ENCODE measurements at regions not wholly inside any gene's neighbourhood (a gene's known extent, or its start where the extent isn't known, plus 50 kb on each side); places are given as distances from the start of the nearest gene placed in this dataset.
A peak's percentile ranks its signal among the peaks of the same experiment; 100 is the strongest.

DNA sequence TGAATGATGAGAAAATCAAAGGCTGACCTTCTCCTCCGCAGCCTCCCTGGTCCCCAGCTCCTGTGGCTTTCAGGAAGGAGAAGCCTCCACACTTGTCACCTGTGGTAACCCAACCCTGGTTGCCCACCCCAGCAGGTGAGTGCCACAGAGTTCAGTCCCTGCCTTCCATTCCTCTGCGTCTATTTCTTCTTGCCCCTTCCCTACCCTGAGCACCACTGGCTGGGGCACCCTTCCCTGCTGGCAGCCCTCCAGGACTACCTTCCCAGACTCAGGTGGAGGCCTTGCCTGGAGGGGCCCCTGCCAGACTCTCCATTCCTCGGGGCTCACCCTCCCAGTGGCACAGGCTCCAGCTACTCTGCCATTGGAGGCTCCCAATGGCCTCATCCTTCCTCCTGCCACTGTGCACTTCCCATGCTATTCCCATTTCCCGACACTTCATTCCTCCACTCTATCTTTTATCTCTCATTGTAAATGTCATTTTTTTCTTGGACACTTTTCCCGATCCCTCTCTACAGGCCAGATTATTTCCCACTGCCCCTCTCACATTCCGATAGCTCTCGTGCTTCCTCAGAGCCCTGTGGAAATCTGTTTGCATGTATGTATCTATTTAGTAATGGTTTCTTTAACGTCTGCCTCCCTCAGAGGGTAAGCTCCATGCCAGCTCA lies 90.6 kb upstream of the PCBD1 start:
- Histone ChIP-seq H3K27ac (no peak overlapping the region), H3K36me3 (no peaks in the 10 kb centered on the region), H3K9me3 (no peaks in the 10 kb centered on the region), H3K4me3 (no peak overlapping the region), H3K27me3 (no peaks in the 10 kb centered on the region), H3K4me1 (no peaks in the 10 kb centered on the region)
- no peak for TF ChIP-seq POLR2A (IDR thresholded peaks at IDR 0.05)
- TF ChIP-seq, protein P1, sequence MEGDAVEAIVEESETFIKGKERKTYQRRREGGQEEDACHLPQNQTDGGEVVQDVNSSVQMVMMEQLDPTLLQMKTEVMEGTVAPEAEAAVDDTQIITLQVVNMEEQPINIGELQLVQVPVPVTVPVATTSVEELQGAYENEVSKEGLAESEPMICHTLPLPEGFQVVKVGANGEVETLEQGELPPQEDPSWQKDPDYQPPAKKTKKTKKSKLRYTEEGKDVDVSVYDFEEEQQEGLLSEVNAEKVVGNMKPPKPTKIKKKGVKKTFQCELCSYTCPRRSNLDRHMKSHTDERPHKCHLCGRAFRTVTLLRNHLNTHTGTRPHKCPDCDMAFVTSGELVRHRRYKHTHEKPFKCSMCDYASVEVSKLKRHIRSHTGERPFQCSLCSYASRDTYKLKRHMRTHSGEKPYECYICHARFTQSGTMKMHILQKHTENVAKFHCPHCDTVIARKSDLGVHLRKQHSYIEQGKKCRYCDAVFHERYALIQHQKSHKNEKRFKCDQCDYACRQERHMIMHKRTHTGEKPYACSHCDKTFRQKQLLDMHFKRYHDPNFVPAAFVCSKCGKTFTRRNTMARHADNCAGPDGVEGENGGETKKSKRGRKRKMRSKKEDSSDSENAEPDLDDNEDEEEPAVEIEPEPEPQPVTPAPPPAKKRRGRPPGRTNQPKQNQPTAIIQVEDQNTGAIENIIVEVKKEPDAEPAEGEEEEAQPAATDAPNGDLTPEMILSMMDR (IDR thresholded peaks at IDR 0.05), result no peak
- peak in 1 of 3 donors; percentile 34 for DNase-seq

DNA sequence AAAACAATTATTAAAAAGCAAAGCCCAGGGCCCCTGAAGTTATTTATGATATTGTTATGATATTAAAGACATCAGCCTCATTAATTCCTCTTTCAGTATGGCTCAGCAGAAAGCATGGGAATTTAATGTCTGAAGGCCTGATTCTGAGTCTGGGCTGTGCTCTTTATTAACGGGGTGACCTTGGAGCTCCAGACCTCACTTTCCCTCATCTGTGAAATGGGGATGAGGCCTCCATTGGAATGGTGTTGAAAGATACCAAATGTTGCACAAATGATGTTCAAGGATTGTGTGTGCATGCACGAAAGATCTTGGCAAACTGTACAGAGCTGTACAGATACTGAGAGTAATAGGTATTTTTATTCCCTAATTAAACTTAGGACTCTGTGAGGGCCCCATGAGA lies 92.3 kb upstream of the PCBD1 start:
- no peak for DNase-seq
- Histone ChIP-seq H3K27ac (no peak overlapping the region), H3K36me3 (no peaks in the 10 kb centered on the region), H3K4me3 (no peak overlapping the region), H3K9me3 (no peaks in the 10 kb centered on the region), H3K27me3 (no peaks in the 10 kb centered on the region), H3K4me1 (no peaks in the 10 kb centered on the region)
- TF ChIP-seq, protein P1 (IDR thresholded peaks at IDR 0.05), result no peak
- no peak for TF ChIP-seq POLR2A (IDR thresholded peaks at IDR 0.05)

DNA sequence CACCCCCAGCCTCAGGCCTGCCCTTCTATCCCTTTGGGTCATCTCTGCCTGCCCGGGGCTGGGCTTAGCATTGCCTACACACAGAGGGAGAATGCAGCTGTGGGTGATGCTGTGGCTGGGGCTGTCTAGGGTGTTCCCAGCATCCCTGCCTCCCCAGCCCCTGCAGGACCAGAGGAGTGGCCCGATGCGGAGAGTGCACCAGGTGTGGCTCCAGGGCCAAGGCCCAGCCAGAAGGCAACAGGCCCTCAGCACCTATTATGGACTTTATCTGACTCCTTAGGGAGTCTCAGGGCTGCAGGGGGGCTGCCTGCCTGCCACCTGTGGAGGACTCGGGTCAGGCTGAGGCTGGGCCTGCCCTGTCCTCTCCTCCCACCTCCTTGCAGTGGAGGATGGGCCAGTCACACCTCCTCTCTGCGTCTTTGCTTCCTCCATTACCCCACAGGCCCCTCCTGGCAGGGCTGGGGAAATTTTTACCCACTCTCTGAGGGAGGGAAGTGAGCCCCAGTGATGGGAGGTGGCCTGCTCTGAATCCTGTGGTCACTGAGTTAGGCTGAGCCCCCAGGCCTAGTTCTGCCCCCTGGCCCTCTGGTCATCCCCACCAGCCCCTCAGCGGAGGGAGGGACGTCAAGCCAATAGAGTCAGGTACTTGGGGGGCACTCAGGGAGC lies 92.9 kb upstream of the PCBD1 start:
- Histone ChIP-seq H3K4me3 (no peak overlapping the region), H3K9me3 (no peaks in the 10 kb centered on the region), H3K27ac (no peak overlapping the region), H3K27me3 (no peaks in the 10 kb centered on the region), H3K4me1 (no peaks in the 10 kb centered on the region), H3K36me3 (no peaks in the 10 kb centered on the region)
- DNase-seq, result no peak
- TF ChIP-seq, protein P1 (IDR thresholded peaks at IDR 0.05), result no peak
- TF ChIP-seq POLR2A (IDR thresholded peaks at IDR 0.05), result no peak

DNA sequence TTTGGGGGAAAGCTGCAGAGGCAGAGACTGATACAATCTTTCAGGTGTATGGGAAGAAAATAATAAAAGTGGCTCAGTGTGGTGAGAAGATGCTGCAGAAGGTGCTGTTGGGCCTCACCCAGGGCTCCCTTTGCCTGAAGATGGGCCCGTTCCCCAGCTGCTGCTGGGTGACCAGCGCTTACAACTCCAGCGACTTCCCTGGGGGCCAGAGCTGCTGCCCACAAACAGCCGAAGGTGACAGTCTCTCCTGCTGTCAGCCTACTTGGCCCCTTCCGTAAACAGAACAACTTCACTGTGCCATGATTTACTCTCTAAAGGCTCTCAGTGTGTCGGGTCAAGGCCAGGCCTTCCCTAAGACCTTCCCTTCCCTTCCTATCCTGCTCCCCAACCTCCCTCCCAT lies 93.6 kb upstream of the PCBD1 start:
- no peak for TF ChIP-seq POLR2A (IDR thresholded peaks at IDR 0.05)
- TF ChIP-seq, protein P1 (IDR thresholded peaks at IDR 0.05), result no peak
- H3K9me3 ChIP-seq, result no peaks in the 10 kb centered on the region

DNA sequence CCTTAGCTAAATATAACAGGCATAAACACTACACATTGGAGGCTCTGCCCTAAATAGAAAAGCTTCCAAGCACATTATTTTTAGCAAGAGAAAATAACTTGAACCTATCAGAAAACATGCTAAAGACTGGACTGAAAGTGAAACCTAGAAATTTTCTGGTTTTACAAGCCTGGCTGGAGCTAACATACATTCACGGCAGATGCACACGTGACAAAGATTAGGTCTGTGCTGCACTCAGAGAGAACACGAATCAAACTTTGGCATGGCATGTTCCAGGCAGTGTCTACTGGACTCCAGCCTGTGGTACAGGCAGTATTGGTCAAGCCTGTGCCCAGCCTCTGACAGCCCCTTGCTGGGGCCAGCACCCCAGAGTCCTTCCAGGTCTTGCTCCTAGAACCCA lies 94.1 kb upstream of the PCBD1 start:
- no peak for DNase-seq
- Histone ChIP-seq H3K4me3 (peak overlapping the region in 1 of 4 donors; percentile 11), H3K4me1 (no peaks in the 10 kb centered on the region), H3K9me3 (no peaks in the 10 kb centered on the region), H3K36me3 (no peaks in the 10 kb centered on the region), H3K27me3 (no peaks in the 10 kb centered on the region), H3K27ac (no peak overlapping the region)
- TF ChIP-seq, protein P1 (IDR thresholded peaks at IDR 0.05), result no peak
- TF ChIP-seq POLR2A (IDR thresholded peaks at IDR 0.05), result no peak

More for the DNA sequence above, 93.6 kb upstream of the PCBD1 start:
- Histone ChIP-seq H3K4me1 (no peaks in the 10 kb centered on the region), H3K27me3 (no peaks in the 10 kb centered on the region), H3K4me3 (no peak overlapping the region), H3K36me3 (no peaks in the 10 kb centered on the region), H3K27ac (no peak overlapping the region)
- DNase-seq, result no peak
